Activated CD4-positive, alpha-beta T cell treated with anti-CD3 and anti-CD28 coated beads for 4 hours (primary cell): ENCODE measurements at regions not wholly inside any gene's neighbourhood (a gene's known extent, or its start where the extent isn't known, plus 50 kb on each side); places are given as distances from the start of the nearest gene placed in this dataset.
"Not testable (repeated sequence)": the region's sequence is repeated elsewhere in the genome, so short reads cannot be mapped to it uniquely, and the experiment has no call there.

Source experiments
- DNase-seq, 2 donors: peaks; one replicate each; pipeline ENCODE4 v3.0.0-alpha.2; 2020

GRCh38 chr15:45869034-45869668, 234.3 kb downstream of the SQOR start:
- no peak for DNase-seq

GRCh38 chr15:45871121-45871855, 236.5 kb downstream of the SQOR start:
- no peak for DNase-seq

- no peak for DNase-seq
Measured at GRCh38 chr15:45873781-45874180, 239.0 kb downstream of the SQOR start.

GRCh38 chr15:45874566-45874965, 239.7 kb downstream of the SQOR start:
- not testable (repeated sequence) for DNase-seq

- no peak for DNase-seq
Measured at GRCh38 chr15:45884289-45884688, 249.5 kb downstream of the SQOR start.

- no peak for DNase-seq
Measured at GRCh38 chr15:45884755-45885445, 250.1 kb downstream of the SQOR start.

GRCh38 chr15:45885801-45886200, 251.0 kb downstream of the SQOR start:
- no peak for DNase-seq

- no peak for DNase-seq
Measured at GRCh38 chr15:45891766-45892165, 256.9 kb downstream of the SQOR start.

- DNase-seq: no peak
Measured at GRCh38 chr15:45892182-45892581, 257.4 kb downstream of the SQOR start.

- DNase-seq: no peak
Measured at GRCh38 chr15:45903283-45903682, 268.5 kb downstream of the SQOR start.

- DNase-seq: no peak
Measured at GRCh38 chr15:45904019-45904418, 269.2 kb downstream of the SQOR start.

- DNase-seq: no peak
Measured at GRCh38 chr15:45906230-45906629, 271.4 kb downstream of the SQOR start.

- DNase-seq: no peak
Measured at GRCh38 chr15:45910671-45911070, 275.8 kb downstream of the SQOR start.

- DNase-seq: no peak
Measured at GRCh38 chr15:45913451-45913850, 278.6 kb downstream of the SQOR start.

- no peak for DNase-seq
Measured at GRCh38 chr15:45914425-45914824, 279.6 kb downstream of the SQOR start.

GRCh38 chr15:45918839-45919238, 284.0 kb downstream of the SQOR start:
- DNase-seq: no peak

GRCh38 chr15:45919806-45920205, 285.0 kb downstream of the SQOR start:
- DNase-seq: no peak

GRCh38 chr15:45921376-45921775, 286.5 kb downstream of the SQOR start:
- DNase-seq: no peak

GRCh38 chr15:45921978-45922377, 287.1 kb downstream of the SQOR start:
- no peak for DNase-seq

- no peak for DNase-seq
Measured at GRCh38 chr15:45941367-45941766, 306.5 kb downstream of the SQOR start.

- no peak for DNase-seq
Measured at GRCh38 chr15:45943240-45943639, 308.4 kb downstream of the SQOR start.

GRCh38 chr15:45946111-45946510, 311.3 kb downstream of the SQOR start:
- DNase-seq: no peak

GRCh38 chr15:45948181-45948621, 313.4 kb downstream of the SQOR start:
- no peak for DNase-seq

GRCh38 chr15:45958924-45959323, 324.1 kb downstream of the SQOR start:
- no peak for DNase-seq
